ENCODE measurements at regions not wholly inside any gene's neighbourhood (a gene's known extent, or its start where the extent isn't known, plus 50 kb on each side); places are given as distances from the start of the nearest gene placed in this dataset.

DNA sequence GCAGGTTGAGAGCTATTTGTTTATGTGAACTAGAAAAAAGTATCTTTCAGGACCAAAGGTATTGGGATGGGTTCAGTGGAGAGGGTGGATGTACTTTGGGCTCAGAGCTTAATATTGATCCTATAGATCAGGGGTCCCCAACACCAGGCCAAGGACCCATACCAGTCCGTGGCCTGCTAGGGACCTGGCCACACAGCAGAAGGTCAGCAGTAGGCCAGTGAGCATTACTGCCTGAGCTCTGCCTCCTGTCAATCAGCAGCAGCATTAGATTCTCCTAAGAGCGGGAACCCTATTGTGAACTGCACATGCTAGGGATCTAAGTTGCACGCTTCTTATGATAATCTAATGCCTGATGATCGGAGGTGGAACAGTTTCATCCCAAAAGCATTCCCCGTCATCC lies 115.8 kb upstream of the WDR11 start:
- TF ChIP-seq, protein P1, sequence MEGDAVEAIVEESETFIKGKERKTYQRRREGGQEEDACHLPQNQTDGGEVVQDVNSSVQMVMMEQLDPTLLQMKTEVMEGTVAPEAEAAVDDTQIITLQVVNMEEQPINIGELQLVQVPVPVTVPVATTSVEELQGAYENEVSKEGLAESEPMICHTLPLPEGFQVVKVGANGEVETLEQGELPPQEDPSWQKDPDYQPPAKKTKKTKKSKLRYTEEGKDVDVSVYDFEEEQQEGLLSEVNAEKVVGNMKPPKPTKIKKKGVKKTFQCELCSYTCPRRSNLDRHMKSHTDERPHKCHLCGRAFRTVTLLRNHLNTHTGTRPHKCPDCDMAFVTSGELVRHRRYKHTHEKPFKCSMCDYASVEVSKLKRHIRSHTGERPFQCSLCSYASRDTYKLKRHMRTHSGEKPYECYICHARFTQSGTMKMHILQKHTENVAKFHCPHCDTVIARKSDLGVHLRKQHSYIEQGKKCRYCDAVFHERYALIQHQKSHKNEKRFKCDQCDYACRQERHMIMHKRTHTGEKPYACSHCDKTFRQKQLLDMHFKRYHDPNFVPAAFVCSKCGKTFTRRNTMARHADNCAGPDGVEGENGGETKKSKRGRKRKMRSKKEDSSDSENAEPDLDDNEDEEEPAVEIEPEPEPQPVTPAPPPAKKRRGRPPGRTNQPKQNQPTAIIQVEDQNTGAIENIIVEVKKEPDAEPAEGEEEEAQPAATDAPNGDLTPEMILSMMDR (optimal IDR thresholded peaks at IDR 0.05 in 1 of 3, IDR thresholded peaks at IDR 0.05 in 1 of 3, conservative IDR thresholded peaks at IDR 0.05 in 1 of 3; ENCODE audit: extremely low read depth in 1 of 3, insufficient read depth in 2 of 3, low read length in 3 of 3) = no peak
- no peak for TF ChIP-seq EZH2 (IDR thresholded peaks at IDR 0.05; ENCODE audit: low read length)
